Ishikawa (cell line): ENCODE measurements at regions not wholly inside any gene's neighbourhood (a gene's known extent, or its start where the extent isn't known, plus 50 kb on each side); places are given as distances from the start of the nearest gene placed in this dataset.

Source experiments
- RAD21 ChIP-seq: IDR thresholded peaks from 2 replicates; pipeline ENCODE4 v1.6.1; 2012; ENCODE audit warnings: low read depth
- YY1 ChIP-seq: IDR thresholded peaks from 2 replicates; pipeline ENCODE4 v1.6.1; 2012; ENCODE audit warnings: low read depth

DNA sequence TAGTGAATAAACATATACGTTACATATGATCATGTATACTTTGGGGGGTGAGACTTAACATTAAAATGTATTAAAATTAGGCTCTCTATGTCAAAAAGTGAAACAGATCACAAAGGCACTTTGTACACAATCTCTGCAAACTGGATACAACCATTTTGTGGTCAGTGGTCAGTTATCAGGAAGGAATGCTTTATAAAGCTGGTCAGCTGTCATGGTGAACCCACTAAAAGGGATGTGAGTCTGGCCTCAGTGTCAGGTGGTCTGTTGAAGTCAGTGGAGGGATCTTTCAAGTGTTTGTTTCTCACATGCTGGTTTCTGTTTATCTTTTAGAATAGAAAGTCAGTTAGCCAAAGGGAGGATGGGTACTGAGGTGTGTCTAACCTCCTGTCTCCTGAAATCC lies 875.5 kb upstream of the INTU start:
- TF ChIP-seq RAD21 (no peak), YY1 (no peak)
